Forelimb muscle (tissue), 1 donor: ENCODE measurements at regions not wholly inside any gene's neighbourhood (a gene's known extent, or its start where the extent isn't known, plus 50 kb on each side); places are given as distances from the start of the nearest gene placed in this dataset.
A peak's percentile ranks its signal among the peaks of the same experiment; 100 is the strongest.
"Not testable (repeated sequence)": the region's sequence is repeated elsewhere in the genome, so short reads cannot be mapped to it uniquely, and the experiment has no call there.

Experiments
- DNase-seq: peaks from one replicate; pipeline ENCODE4 v3.0.0-alpha.2; 2013; ENCODE audit warnings: low read depth

GRCh38 chr2:192828947-192829346 lies 634.2 kb upstream of the TMEFF2 start:
- DNase-seq = no peak

GRCh38 chr2:192828175-192828574 lies 633.4 kb upstream of the TMEFF2 start:
- no peak for DNase-seq

GRCh38 chr2:192827735-192828134 lies 633.0 kb upstream of the TMEFF2 start:
- no peak for DNase-seq

- DNase-seq = no peak
These were observed 619.6 kb upstream of the TMEFF2 start for GRCh38 chr2:192814376-192814775.

- DNase-seq = no peak
These were observed 618.6 kb upstream of the TMEFF2 start for GRCh38 chr2:192813341-192813740.

GRCh38 chr2:192809173-192809572 lies 614.4 kb upstream of the TMEFF2 start:
- no peak for DNase-seq

GRCh38 chr2:192783643-192784042 lies 588.9 kb upstream of the TMEFF2 start:
- DNase-seq = no peak

- no peak for DNase-seq
These were observed 580.9 kb upstream of the TMEFF2 start for GRCh38 chr2:192775459-192776262.

GRCh38 chr2:192775011-192775410 lies 580.3 kb upstream of the TMEFF2 start:
- DNase-seq = no peak

GRCh38 chr2:192773044-192773443 lies 578.3 kb upstream of the TMEFF2 start:
- no peak for DNase-seq

- no peak for DNase-seq
These were observed 555.0 kb upstream of the TMEFF2 start for GRCh38 chr2:192749611-192750200.

GRCh38 chr2:192741889-192742288 lies 547.2 kb upstream of the TMEFF2 start:
- DNase-seq = no peak

GRCh38 chr2:192735447-192735846 lies 540.7 kb upstream of the TMEFF2 start:
- no peak for DNase-seq

- DNase-seq = no peak
These were observed 534.6 kb upstream of the TMEFF2 start for GRCh38 chr2:192729369-192729768.

GRCh38 chr2:192725991-192726390 lies 531.3 kb upstream of the TMEFF2 start:
- DNase-seq = no peak

- no peak for DNase-seq
These were observed 524.9 kb upstream of the TMEFF2 start for GRCh38 chr2:192719629-192720028.

GRCh38 chr2:192718340-192718739 lies 523.6 kb upstream of the TMEFF2 start:
- DNase-seq = no peak

GRCh38 chr2:192700934-192701333 lies 506.2 kb upstream of the TMEFF2 start:
- no peak for DNase-seq

GRCh38 chr2:192697880-192698279 lies 503.1 kb upstream of the TMEFF2 start:
- DNase-seq = no peak

- no peak for DNase-seq
These were observed 502.1 kb upstream of the TMEFF2 start for GRCh38 chr2:192696857-192697256.

- peak; percentile 39 for DNase-seq
These were observed 492.3 kb upstream of the TMEFF2 start for GRCh38 chr2:192687015-192687414.

- not testable (repeated sequence) for DNase-seq
These were observed 487.8 kb upstream of the TMEFF2 start for GRCh38 chr2:192682511-192682910.

- DNase-seq = no peak
These were observed 480.9 kb upstream of the TMEFF2 start for GRCh38 chr2:192675681-192676080.
